Fibroblast of pulmonary artery (primary cell): ENCODE measurements at regions not wholly inside any gene's neighbourhood (a gene's known extent, or its start where the extent isn't known, plus 50 kb on each side); places are given as distances from the start of the nearest gene placed in this dataset.

Source experiments
- DNase-seq: peaks from one replicate; pipeline ENCODE4 v3.0.0-alpha.2; 2010; ENCODE audit warnings: low read depth
- H3K4me3 ChIP-seq: replicated peaks from 2 replicates; pipeline ENCODE4 v1.5.1; 2011; ENCODE audit warnings: low read depth, mild to moderate bottlenecking, control low read depth, low read length, moderate library complexity
- CTCF ChIP-seq: IDR thresholded peaks from 2 replicates; pipeline ENCODE4 v1.5.1; 2011; ENCODE audit warnings: mild to moderate bottlenecking, control low read depth, low read length, inconsistent platforms; ENCODE audit errors: missing control alignments

- no peak for DNase-seq
- TF ChIP-seq CTCF, result no peak
Measured at GRCh38 chr10:78775891-78776290, 292.9 kb upstream of the ZMIZ1 start.

GRCh38 chr10:78776756-78777155, 292.0 kb upstream of the ZMIZ1 start:
- no peak for TF ChIP-seq CTCF
- no peak for DNase-seq

More at GRCh38 chr10:78775891-78776290, 292.9 kb upstream of the ZMIZ1 start:
- H3K4me3 ChIP-seq, result no peak overlapping the region

GRCh38 chr10:78777466-78777865, 291.3 kb upstream of the ZMIZ1 start:
- no peak for TF ChIP-seq CTCF
- DNase-seq, result no peak

More at GRCh38 chr10:78776756-78777155, 292.0 kb upstream of the ZMIZ1 start:
- H3K4me3 ChIP-seq, result no peak overlapping the region

GRCh38 chr10:78777867-78778266, 290.9 kb upstream of the ZMIZ1 start:
- TF ChIP-seq CTCF, result no peak
- DNase-seq, result no peak
- H3K4me3 ChIP-seq, result no peak overlapping the region

More at GRCh38 chr10:78777466-78777865, 291.3 kb upstream of the ZMIZ1 start:
- H3K4me3 ChIP-seq, result no peak overlapping the region

GRCh38 chr10:78778444-78779338, 290.1 kb upstream of the ZMIZ1 start:
- DNase-seq, result no peak
- no peak overlapping the region for H3K4me3 ChIP-seq
- TF ChIP-seq CTCF, result no peak

GRCh38 chr10:78779339-78779955, 289.3 kb upstream of the ZMIZ1 start:
- TF ChIP-seq CTCF, result no peak
- H3K4me3 ChIP-seq, result no peak overlapping the region
- DNase-seq, result no peak
